Muscle of back (tissue), 3 donors: ENCODE measurements at regions not wholly inside any gene's neighbourhood (a gene's known extent, or its start where the extent isn't known, plus 50 kb on each side); places are given as distances from the start of the nearest gene placed in this dataset.
"Not testable (repeated sequence)": the region's sequence is repeated elsewhere in the genome, so short reads cannot be mapped to it uniquely, and the experiment has no call there.

Experiments used
- DNase-seq, 3 donors: peaks; one replicate each; pipeline versions ENCODE4 v3.0.0 to v3.0.0-alpha.2; 2013

DNA sequence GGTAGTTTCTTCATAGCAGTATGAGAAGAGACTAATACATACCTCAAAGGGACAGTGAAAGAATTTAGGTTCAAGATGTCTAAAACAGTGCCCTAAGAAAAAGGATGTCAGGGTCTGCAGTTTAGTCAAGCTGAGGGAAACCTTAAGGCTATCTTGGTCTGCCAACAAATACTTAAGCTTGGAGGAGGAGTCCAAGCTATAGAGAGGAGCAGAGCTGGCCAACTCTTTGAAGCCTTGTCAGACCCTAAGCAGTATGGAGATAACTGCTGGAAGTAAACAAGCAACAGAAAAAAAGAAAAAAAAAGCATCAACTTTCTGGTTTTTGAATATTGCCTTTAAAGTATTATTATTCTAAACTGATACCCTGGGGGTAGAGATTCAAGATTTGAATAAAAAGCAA, 1518.1 kb downstream of the GRIK2 start:
- no peak for DNase-seq

DNA sequence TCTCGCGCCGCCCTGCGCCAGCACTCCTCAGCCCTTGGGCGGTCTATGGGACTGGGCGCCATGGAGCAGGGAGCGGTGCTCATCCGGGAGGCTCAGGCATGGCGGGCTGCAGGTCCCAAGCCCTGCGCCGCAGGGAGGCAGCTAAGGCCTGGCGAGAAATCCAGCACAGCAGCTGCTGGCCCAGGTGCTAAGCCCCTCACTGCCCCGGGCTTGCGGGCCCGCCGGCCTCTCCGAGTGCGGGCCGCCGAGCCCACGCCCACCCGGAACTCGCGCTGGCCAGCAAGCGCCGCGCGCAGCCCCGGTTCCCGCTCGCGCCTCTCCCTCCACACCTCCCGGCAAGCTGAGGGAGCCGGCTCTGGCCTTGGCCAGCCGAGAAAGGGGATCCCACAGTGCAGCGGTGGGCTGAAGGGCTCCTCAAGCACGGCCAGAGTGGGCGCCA, 1517.2 kb downstream of the GRIK2 start:
- not testable (repeated sequence) for DNase-seq

DNA sequence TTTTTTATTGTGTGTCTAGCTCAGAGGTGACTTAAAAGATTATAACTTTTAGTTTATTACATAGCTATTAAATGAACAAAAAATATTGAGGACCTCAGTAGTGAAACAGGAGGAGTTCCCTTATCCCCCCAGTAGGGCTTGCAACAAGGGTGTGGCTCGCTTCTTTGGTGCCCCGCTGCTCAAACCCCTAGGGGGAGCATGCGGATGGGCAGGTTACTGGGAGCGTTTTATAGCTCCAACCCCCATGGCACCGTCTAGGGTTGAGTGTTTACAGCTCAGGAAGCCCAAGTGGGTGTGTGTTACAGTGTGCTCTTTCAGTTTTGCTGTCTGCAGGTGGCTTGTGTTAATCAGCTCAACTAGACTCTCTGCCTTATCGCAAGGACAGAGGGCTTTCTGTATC, 1513.7 kb downstream of the GRIK2 start:
- DNase-seq = no peak

DNA sequence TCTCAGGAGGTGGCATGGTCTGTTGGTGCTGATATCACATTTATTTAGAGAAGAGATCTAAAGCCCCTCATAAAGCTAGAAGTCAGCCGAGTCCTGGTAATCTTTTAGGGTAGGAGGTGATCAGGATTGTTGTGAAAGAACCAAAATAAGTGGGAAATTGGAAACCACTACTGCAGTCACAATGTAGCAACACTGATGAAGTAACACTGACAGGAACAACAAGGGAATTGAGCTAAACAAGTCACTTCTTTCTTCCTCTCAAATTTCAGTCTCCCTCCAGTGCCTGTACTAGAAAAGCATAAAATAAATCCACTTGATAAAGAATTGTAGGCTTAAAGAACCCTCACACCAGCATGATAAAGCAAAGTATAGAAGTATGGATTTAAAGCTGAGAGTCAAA, 1509.0 kb downstream of the GRIK2 start:
- no peak for DNase-seq

DNA sequence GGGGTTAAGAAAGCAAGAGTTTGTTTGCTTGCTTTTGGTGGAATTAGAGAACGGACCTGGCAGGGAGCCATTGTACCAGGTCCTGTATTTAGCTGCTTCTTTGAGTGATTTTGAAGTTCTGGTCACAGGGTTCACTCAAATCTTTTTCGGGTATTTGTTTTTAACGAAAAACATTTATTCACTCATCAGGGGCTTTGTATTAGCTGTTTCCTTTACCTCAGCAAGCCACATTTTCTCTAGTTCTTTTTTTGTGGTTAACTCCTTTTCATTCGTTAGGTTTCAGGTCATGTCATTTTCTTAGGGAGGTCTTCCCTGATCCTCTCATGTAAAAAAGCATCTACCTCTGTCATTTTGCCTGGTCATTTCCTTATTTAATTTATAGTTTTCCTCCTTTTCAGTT, 1502.2 kb downstream of the GRIK2 start:
- no peak for DNase-seq

DNA sequence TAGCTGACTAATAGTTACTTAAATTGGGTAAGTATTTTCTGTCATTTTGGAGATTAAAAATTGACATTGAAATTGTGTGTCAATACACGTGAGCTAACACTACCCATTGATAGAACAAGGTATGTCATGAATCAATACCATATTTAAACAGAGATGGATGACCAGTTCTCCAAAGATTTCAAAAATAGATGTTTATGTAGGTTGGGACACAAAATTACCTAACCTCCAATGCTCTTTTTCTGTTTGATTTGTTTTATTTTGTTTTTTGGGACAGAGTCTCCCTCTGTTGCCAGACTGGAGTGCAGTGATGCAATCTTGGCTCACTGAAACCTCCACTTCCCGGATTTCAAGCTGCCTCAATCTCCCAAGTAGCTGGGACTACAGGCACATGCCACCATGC, 1491.7 kb downstream of the GRIK2 start:
- DNase-seq = no peak

DNA sequence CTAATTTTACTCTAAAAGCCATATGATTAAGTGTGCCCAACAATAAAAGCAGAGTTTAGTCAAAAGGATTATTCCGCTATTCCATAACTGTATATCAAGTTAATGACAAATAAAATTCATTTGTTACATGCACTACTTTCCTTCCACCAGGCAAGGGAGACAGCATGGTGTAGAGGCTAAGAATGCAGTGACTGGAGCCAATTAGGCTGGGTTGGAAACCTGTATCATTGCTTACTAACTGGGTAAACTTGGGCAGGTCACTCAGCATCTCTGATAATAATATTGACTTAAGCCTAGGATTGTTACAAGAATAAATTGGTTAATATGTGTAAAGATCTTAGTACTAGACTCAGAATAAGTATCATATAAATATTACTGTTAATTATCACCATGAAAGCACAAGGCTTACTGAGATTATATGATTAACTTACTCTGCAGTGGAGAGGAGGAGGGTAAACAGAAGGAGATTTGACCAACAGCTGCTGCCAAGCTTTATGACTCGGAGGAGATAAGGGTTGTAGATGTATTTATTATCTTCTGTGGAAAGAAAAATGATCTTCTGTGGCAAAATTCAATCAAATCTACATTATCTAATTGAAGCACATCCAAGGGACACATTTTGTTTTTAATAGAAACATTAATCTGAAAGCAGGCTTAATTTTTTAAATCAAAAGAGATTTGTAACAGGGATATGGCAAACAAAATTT, 1459.9 kb downstream of the GRIK2 start:
- DNase-seq = no peak

DNA sequence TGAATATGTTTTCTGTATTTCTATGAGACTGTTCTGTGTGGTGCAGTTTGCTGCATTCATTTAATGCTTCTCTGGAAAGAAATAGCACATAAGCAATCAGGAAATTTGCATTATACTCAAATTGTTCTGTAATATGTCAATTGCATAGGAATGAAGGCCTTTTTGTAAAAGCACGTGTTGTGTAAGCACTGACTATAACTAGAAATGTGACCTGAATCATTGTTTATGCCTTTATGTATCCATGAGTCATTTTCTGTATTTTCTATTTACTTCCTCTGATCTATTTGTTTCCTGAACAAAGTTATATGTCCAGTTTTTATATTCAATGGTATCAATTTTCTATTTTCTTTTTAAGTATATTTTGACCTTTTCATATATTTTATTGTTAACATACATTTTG, 1455.3 kb downstream of the GRIK2 start:
- no peak for DNase-seq

DNA sequence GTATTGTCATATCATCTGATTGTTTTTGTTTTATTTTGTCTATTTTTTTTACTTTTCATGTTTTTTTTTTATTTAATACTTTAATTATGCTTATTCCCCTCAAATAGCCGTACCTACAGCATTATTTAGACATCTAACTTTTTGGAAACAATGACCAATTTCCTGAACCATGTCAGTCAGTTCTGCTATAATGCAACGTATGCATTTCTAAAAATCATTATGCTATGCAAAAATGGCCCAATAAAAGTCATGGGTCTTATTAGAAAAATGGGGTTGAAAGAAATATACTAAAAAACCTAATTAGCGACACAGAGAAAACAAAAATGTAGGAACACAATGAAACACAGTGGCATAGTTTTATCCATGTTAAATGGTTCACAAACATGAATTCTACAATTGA, 1454.7 kb downstream of the GRIK2 start:
- no peak for DNase-seq

DNA sequence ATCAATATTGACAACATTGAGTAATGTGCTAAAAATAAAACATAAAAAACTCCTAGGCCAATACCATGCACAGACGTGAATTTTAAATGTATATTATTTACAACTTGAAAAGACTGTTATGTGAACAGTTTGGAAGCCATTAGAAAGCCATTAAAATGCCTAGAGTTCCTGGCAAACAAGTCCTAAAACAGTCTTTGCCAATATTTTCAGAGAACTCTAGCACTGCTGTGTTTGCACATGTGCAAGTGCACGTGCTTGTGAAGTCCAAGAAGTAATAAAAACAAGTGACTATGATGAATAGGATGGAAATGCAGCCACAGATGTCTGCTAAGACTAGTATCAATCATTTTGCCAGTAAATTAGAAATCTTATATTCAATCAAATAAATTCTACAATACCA, 1447.6 kb downstream of the GRIK2 start:
- peak; percentile 13 to 60 (median 29) for DNase-seq

DNA sequence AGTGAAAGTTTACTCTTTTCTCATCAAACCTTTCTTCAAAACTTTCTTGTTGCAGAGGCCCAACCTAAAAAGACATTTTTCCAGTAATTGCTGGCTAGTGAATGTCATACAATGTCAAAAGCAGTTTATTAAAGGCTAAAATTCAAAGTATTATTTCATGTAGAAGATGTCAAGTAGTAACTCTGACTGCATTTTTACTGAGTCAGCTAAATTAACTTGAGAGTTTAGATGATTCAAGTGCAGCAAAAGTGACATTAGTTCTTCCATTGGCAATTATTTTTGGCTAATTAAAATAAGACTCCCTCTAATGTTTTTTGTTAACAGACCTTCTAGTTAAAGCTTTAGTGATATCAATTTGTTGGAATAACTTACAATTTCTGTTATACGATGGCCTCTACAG, 1438.5 kb downstream of the GRIK2 start:
- no peak for DNase-seq

DNA sequence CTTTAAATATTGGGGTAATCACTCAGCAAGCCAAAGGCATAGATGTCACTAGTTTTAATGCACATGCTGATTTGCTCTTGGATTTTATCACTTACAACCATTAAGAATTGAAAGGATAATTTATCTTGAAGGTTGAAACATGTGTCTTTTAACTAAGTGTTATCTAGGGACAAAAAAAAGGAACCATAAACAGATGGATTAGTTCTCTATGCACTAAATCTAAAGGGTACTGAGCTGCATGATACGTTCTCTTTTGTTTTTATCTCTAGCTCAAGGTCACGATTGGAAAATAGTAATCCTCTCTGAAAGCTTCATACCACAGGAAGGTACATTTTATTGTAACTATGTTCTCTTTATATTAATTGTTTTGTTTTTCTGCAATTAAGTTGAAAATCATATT, 1426.6 kb downstream of the GRIK2 start:
- DNase-seq = no peak

DNA sequence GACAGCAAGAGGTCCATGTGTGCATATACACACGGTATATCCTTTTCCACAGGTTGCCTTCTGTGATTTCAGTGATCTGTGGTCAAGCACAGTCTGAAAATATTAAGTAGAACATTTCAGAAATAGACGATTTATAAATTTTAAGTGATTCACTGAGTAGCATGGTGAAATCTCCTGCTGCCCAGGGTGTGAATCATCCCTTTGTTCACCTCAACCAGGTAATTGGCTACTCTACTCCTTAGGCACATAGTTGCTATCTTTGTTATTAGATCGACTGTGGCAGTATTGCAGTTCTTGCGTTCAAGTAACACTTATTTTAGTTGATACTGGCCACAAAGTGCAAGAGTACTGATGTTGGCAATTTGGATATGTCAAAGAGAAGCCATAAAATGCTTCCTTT, 1421.7 kb downstream of the GRIK2 start:
- DNase-seq = no peak

DNA sequence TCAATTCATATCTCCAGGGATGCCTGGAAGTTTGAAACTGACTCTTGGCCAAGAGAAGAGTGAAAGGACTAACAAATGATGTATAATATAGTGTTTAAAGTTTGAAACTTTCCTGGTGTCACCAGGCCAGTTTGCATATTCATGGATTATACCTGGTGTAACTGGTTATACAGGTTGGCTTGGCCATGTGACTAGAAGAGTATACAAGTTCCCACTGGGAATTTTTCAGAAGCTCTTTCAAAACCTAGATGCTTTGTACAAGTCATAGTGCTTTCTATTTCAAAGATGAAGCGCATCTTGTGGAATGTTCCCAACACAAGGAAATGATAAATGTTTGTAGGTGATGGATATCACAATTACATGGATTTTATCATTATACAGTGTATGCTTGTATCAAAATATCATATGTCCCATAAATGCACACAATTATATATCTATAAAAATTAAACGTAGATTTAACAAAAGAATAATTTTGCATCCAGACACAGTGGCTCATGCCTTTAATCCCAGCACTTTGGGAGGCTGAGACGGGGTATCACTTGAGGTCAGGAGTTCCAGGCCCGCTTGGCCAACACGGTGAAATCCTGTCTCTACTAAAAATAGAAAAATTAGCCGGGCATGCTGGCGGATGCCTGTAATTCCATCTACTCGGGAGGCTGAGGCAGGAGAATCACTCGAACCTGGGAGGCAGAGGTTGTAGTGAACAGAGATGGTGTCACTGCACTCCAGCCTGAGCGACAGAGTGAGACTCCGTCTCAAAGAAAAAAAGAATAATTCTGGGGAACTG, 1420.2 kb downstream of the GRIK2 start:
- peak in 1 of 3 donors; percentile 5 for DNase-seq

DNA sequence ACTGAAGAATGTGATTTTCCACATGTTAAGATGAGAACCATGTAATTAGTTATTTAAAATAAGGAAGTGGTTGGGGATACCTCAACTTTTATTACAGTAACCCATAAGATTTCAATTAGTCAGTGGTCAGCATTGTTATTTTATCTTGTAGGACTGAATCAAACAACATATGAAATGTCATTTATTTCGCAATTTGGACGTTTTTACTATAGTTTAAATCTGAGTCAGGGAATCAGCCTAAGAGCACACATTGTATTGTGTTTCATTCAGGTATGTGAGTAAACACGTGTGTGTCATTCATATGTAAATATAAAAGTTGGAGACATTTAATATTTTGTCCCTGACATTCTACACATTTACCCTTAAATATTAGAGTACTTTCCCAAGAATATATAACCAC, 1418.7 kb downstream of the GRIK2 start:
- DNase-seq = no peak

DNA sequence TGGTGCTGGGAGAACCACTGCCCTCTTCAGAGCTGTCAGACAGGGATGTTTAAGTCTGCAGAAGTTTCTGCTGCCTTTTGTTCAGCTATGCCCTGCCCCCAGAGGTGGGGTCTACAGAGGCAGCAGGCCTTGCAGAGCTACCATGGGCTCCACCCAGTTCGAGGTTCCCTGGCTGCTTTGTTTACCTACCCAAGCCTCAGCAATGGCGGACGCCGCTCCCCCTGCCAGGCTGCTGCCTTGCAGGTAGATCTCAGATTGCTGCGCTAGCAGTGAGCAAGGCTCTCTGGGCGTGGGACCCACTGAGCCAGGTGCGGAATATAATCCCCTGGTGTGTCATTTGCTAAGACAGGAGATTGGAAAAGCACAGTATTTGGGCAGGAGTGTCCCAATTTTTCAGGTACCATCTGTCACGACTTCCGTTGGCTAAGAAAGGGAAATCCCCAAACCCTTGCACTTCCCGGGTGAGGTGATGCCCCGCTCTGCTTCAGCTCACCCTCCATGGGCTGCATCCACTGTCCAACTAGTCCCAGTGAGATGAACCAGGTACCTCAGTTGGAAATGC, 1415.5 kb downstream of the GRIK2 start:
- not testable (repeated sequence) for DNase-seq

DNA sequence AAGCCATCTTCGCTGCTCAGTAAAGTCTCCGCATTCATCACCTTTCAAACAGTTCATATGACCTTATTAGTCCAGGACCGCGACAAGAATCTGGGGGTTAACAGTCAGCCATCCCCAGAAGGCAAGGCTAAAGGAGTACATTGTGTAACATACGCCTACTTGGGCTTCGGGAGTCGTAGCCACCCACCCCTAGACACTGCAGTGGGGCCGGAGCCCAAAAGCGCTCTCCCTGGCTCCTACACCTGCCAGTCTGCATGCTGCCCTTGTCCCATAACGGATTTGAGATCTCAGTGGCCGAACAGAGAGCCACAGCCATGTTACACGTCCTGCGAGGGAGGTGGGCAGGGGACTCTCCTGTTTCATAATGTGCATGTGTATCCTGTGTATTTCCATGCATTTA, 1405.5 kb downstream of the GRIK2 start:
- no peak for DNase-seq

DNA sequence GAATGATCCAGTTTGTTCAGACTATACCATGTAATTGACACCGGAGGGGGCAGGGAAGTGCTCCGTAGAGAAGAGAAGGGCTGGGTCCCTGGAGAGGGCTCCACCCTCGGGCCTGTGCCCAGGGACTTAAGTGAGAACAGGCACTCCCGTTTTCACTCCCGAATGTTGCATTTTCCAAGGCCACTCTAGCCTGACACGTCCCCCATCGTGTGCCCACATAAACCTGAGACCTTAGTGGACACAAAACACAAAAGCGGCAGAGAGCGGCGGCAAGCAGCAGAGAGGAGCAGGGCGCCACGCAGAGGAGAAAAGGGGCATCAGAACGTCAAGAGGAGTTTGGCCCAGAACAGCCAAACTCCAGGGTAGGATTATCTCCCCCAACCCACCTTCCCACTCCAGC, 1405.1 kb downstream of the GRIK2 start:
- no peak for DNase-seq

DNA sequence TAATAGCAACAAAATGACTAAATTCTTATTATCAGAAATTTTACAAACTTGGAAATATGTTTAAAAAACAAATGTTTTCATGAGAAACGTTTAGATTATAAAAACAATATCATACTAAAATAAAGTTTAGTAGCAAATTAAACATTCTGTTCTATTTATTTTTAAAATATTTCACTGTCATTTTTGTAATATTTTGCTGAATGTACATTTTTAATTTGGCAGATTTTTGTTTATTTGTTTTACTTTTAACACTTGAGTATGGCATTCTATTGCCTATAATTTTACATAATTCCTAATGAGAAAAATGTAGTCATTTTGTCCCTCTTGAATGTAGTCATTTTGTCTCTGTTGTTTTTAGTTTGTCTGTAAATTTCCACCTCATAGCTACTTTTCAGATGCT, 1400.2 kb downstream of the GRIK2 start:
- no peak for DNase-seq

DNA sequence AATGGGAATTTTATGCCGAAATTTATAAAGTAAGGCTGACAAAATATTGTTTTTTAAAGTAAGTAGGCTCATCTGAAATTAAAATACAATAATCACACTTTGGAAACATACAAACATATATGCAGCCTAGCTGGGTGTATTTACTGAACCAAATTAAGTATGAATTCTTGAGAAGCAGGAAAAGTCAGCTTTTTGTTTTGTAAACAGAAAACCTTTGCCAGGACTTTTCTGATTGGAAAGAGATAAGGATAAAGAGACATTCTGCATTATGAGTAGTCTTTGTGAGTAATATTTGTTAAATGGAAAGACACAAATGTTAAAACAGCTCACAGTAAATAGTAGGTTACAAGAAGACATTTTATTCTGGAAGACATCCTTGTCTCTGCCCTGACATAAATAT, 1380.8 kb downstream of the GRIK2 start:
- DNase-seq = no peak

DNA sequence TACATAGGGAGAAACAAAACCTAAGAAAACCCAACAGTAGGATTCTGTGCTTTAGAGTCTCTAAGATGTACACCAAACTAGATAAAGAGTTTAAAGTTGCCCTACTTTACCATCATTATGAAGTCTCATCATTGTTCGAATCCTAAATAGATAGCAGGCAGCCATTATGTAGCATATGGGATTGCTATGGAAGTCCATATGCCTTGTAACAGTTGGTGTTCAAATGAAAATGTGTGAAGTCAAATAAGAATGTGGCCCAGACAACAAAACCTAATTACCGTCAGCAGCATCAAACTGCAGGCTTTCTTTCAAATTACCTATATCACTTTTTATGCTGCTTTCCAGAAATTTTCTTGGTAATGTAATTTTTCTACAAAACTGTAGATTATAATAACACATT, 1380.1 kb downstream of the GRIK2 start:
- DNase-seq = no peak

DNA sequence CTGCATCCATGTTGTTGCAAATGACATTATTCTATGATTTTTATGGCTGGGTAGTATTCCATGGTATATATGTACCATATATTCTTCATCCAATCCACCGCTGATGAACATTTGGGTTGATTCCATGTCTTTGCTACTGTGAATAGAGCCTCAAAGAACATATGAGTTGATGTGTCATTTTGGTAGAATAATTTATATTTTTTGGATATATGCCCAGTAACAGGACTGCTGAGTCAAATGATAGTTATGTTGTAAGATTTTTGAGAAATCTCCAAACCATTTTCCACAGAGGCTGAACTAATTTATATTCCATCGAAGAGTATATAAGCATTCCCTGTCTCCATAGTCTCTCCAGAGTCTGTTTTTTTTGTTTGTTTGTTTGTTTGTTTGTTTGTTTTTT, 1373.5 kb downstream of the GRIK2 start:
- peak in 1 of 3 donors; percentile 8 for DNase-seq

DNA sequence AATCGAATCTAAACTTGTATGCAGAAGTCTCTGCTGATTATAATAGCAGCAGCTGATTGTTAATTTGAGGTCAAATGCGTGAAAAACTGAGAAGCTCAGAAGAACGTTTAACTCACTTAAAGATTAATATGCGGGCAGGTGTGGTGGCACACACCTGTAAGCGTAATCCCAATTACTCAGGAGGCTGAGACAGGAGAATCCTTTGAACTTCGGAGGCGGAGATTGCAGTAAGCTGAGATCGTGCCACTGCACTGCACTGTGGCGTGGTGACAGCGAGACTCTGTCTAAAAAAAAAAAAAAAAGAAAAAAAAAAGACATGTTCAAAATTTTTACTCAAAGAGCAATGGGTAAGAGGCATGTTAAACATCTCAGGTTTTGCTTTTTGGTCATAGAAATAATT, 1370.8 kb downstream of the GRIK2 start:
- DNase-seq = no peak
